ENCODE measurements at regions not wholly inside any gene's neighbourhood (a gene's known extent, or its start where the extent isn't known, plus 50 kb on each side); places are given as distances from the start of the nearest gene placed in this dataset.
A peak's percentile ranks its signal among the peaks of the same experiment; 100 is the strongest.

GRCh38 chr16:79326549-79326948 lies 274.0 kb downstream of the MAF start:
- DNase-seq: no peak

- DNase-seq: peak; percentile 13
These were observed 275.2 kb downstream of the MAF start for GRCh38 chr16:79325226-79325945.

GRCh38 chr16:79320956-79321355 lies 279.6 kb downstream of the MAF start:
- no peak for DNase-seq

GRCh38 chr16:79318143-79318899 lies 282.2 kb downstream of the MAF start:
- DNase-seq: peak; percentile 25

GRCh38 chr16:79317521-79317920 lies 283.0 kb downstream of the MAF start:
- no peak for DNase-seq

- no peak for DNase-seq
These were observed 283.5 kb downstream of the MAF start for GRCh38 chr16:79317026-79317425.

- DNase-seq: no peak
These were observed 284.5 kb downstream of the MAF start for GRCh38 chr16:79316004-79316458.

- DNase-seq: no peak
These were observed 288.0 kb downstream of the MAF start for GRCh38 chr16:79312502-79312901.

- no peak for DNase-seq
These were observed 289.8 kb downstream of the MAF start for GRCh38 chr16:79310710-79311109.

- no peak for DNase-seq
These were observed 290.9 kb downstream of the MAF start for GRCh38 chr16:79309606-79310005.

GRCh38 chr16:79307214-79307613 lies 293.3 kb downstream of the MAF start:
- no peak for DNase-seq

- no peak for DNase-seq
These were observed 295.5 kb downstream of the MAF start for GRCh38 chr16:79305074-79305473.

GRCh38 chr16:79303959-79304387 lies 296.6 kb downstream of the MAF start:
- DNase-seq: peak; percentile 5

- DNase-seq: no peak
These were observed 297.3 kb downstream of the MAF start for GRCh38 chr16:79303206-79303605.

GRCh38 chr16:79302731-79303130 lies 297.8 kb downstream of the MAF start:
- DNase-seq: no peak

- DNase-seq: no peak
These were observed 299.5 kb downstream of the MAF start for GRCh38 chr16:79301051-79301450.

GRCh38 chr16:79298894-79299799 lies 301.4 kb downstream of the MAF start:
- peak; percentile 65 for DNase-seq

- peak; percentile 38 for DNase-seq
These were observed 302.1 kb downstream of the MAF start for GRCh38 chr16:79298476-79298875.

- DNase-seq: peak; percentile 38
These were observed 302.7 kb downstream of the MAF start for GRCh38 chr16:79297805-79298204.

- no peak for DNase-seq
These were observed 303.2 kb downstream of the MAF start for GRCh38 chr16:79297296-79297695.

- DNase-seq: peak; percentile 29
These were observed 304.0 kb downstream of the MAF start for GRCh38 chr16:79296491-79296890.

GRCh38 chr16:79295746-79296145 lies 304.8 kb downstream of the MAF start:
- no peak for DNase-seq

- DNase-seq: no peak
These were observed 305.4 kb downstream of the MAF start for GRCh38 chr16:79295162-79295561.

Measured in DMS53 (cell line).